ENCODE measurements at regions not wholly inside any gene's neighbourhood (a gene's known extent, or its start where the extent isn't known, plus 50 kb on each side); places are given as distances from the start of the nearest gene placed in this dataset.

DNA sequence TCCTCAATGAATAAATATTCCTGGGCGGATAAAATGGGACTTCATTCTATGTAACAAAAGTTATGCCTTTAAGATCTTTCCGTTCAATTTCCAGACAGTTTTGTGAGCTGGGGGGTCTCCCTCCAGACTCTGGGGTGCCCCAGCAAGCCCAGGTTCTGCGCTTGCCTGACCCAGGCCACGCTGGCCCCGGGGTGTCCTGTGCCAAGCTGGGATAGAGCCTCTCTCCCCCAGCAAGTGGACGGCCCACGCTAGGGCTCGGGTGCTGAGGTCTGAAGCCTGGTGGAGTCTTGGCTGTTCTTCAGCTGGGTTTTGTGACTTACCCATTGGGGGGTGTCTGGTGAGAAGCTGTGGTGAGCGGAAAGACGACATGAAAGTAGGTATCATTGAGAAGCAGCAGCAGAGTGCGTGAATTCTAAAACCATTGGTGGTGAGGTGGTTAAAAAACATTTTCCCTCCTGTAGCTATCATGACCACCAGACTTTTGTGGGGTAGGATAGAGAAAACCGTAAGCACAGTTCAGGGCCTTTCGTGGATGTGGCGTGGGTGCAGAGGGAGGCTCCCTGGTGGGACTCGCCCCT is 346.8 kb downstream of the ANAPC1 start:
- no peak for TF ChIP-seq POLR2AphosphoS5 (IDR thresholded peaks at IDR 0.05)
- no peak for TF ChIP-seq POLR2A (IDR thresholded peaks at IDR 0.05)
- TF ChIP-seq, protein P1, sequence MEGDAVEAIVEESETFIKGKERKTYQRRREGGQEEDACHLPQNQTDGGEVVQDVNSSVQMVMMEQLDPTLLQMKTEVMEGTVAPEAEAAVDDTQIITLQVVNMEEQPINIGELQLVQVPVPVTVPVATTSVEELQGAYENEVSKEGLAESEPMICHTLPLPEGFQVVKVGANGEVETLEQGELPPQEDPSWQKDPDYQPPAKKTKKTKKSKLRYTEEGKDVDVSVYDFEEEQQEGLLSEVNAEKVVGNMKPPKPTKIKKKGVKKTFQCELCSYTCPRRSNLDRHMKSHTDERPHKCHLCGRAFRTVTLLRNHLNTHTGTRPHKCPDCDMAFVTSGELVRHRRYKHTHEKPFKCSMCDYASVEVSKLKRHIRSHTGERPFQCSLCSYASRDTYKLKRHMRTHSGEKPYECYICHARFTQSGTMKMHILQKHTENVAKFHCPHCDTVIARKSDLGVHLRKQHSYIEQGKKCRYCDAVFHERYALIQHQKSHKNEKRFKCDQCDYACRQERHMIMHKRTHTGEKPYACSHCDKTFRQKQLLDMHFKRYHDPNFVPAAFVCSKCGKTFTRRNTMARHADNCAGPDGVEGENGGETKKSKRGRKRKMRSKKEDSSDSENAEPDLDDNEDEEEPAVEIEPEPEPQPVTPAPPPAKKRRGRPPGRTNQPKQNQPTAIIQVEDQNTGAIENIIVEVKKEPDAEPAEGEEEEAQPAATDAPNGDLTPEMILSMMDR (IDR thresholded peaks at IDR 0.05): no peak

All from sigmoid colon (tissue), 4 donors.